22Rv1 (cell line): ENCODE measurements at regions not wholly inside any gene's neighbourhood (a gene's known extent, or its start where the extent isn't known, plus 50 kb on each side); places are given as distances from the start of the nearest gene placed in this dataset.
A peak's percentile ranks its signal among the peaks of the same experiment; 100 is the strongest.

Experiments used
- H3K27ac ChIP-seq: fragments of 450-650 bp; 2 replicates; pipeline ENCODE4 v1.5.1; 2017
- ZFX ChIP-seq: fragments of 450-650 bp; IDR thresholded peaks from 2 replicates; pipeline ENCODE4 v1.6.1; 2017; ENCODE audit warnings: antibody characterized with exemption, borderline replicate concordance
- TF ChIP-seq, protein P1 (sequence below): fragments of 450-650 bp; IDR thresholded peaks from 2 replicates; pipeline ENCODE4 v1.5.1; 2017; ENCODE audit warnings: mild to moderate bottlenecking

DNA sequence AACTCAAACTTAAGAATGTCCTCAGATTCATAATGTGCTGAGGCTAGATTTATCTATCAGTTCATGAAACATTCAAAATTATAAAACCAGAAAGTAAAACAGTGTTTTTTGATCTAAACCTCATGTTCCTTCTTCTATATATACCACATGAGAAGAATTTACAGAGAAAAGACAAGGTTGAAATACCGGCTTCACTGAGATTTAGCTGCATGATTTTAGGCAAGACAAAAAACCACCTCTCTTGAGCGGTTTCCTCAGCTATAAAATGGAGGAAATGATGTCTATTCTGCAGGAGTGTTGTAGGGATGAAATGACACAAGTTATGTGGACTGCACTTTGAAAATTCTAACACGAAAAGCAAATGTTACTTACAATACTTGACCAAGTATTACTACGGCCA, 80.6 kb upstream of the FOXB1 start:
- TF ChIP-seq, protein P1, sequence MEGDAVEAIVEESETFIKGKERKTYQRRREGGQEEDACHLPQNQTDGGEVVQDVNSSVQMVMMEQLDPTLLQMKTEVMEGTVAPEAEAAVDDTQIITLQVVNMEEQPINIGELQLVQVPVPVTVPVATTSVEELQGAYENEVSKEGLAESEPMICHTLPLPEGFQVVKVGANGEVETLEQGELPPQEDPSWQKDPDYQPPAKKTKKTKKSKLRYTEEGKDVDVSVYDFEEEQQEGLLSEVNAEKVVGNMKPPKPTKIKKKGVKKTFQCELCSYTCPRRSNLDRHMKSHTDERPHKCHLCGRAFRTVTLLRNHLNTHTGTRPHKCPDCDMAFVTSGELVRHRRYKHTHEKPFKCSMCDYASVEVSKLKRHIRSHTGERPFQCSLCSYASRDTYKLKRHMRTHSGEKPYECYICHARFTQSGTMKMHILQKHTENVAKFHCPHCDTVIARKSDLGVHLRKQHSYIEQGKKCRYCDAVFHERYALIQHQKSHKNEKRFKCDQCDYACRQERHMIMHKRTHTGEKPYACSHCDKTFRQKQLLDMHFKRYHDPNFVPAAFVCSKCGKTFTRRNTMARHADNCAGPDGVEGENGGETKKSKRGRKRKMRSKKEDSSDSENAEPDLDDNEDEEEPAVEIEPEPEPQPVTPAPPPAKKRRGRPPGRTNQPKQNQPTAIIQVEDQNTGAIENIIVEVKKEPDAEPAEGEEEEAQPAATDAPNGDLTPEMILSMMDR: no peak
- no peak for TF ChIP-seq ZFX
- no peak overlapping the region for H3K27ac ChIP-seq

DNA sequence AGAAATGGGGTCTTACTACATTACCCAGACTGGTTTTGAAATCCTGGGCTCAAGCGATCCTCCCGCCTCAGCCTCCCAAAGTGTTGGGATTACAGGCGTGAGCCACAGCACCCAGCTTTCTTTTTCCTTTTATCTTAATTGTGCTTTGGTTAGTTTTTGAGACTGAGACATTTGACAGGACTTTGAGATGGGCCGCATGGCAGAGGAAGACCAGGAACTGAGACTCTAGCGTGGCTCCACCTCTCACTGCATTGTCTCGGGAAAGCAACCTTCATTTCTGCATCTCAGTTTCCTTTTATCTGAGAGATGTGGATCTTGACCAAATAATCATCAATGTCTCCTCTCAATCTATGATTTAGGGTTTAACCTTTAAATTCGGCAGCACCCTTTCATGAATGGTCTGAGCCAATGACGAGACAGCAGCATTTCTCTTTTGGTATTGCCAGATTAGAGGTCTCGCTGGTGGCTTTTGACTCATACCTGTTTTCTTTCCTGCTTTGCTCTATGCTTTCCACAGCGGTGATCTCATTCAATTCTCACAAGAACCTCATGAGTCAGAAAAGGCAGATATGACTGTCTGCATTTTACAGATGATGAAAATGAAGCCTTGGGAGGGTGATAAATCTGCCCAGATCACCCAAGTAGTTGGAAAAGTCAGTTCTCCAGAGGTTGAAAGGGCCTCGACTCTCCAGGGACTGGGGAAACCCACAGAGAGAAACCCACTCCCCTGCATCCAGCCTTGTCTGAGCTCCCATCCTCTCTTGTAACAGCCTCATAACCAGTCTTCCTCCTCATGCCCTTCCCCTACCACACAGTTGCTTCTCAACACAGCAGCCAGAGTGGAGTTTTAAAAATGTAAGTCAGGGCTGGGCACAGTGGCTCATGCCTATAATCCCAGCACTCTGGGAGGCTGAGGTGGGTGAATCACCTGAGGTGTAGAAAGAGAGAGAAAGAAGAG, 84.8 kb upstream of the FOXB1 start:
- H3K27ac ChIP-seq: no peak overlapping the region
- no peak for TF ChIP-seq ZFX
- TF ChIP-seq, protein P1: no peak

DNA sequence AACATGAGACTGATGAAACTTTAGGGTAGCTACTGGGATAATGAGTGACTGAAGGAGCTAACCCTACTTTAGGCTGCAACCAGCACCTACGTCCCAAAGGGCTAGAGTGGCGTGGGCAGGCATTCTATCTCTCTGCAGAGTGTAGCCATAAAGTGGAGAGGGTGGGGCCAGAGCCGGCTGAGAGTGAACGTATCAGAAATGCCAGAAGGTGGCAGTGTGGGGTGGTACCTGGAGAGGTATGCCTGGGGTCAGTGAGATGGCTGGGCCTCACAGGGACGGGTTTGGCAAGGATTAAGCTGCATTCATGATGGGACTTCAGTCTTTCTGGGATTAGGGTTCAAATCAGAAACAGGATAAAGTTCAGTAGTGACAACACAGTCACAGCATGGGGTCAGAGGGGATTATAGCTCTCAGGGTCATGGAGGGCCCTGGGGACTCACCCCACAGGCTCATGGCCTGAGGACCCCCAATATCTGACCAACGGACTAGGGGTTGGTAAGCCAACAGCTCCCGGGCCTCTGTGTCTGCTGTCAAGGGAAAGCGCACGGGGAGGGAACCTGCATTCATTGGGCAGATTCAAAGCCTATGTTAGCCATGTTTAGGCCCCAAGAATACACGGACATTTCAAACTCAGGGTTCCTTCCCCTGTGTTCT, 86.5 kb upstream of the FOXB1 start:
- TF ChIP-seq ZFX: no peak
- TF ChIP-seq, protein P1: peak; percentile 81
- H3K27ac ChIP-seq: no peak overlapping the region

DNA sequence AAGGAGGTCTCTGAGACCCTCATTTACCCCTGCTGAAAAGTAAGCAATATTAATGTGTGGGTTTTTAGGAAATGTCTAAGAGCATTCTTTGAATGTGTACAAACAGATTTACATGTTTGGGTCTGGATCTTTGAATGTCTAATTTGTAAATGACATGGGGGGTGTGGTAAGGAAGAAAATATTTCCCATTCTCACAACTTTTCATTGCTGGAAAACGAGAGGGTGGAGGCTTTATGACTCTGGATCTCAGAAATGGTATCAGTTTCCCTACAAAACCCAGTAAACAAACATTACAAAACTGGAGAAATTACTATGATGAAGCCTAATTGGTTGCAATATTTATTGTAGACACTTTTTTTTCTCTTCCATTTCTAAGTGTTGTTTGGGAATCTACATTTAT, 98.1 kb upstream of the FOXB1 start:
- H3K27ac ChIP-seq: no peak overlapping the region
- TF ChIP-seq, protein P1: no peak
- no peak for TF ChIP-seq ZFX

DNA sequence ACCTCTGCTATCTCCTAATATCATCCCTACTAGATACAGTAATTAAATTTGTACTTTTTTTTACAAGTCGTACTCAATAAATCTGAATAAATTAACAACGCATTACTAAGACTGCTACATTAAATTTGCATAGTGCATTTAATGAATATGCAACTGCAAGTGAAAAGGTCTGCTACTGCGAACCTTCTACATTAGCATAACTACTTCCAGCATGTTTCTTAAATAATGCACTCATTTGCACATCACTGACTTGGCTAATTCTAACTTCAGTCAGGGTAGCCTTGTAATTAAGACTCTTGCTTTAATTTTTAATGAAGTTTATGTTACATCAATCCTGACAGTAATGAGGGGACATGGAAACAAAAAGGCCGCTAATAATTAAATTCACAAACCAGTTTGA, 98.9 kb upstream of the FOXB1 start:
- H3K27ac ChIP-seq: no peak overlapping the region
- TF ChIP-seq ZFX: no peak
- TF ChIP-seq, protein P1: no peak

DNA sequence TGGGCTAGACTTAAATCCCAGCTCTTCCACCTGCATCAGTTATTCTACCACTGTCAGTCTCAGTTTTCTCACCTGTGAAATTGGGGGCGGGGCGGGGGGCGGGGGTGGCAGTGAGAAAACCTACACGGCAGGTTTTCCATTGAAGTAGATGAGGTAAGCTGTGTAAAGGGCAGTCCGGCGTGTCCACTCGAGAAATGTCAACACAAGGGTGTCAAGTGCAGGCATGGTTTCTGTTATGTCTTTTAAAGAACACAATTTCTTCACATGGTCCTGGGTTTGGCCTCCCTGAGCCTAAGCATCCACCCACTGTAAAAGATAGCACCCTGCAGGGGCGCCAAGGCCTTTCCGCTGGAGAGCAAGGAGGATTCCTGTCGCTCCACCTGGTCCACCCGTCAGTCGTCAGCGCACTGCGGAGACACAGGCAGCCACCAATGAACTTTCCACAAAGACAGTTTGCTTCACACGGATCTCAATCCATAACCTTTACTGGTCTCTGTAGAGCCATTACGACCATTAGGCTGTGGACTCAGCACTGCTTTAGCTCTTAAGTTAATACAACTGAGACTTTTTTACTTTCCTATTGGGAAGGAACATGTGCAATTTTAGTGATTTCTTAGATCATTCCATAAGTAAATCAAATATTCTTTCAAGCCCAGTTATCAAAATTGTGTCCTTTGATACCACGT, 99.5 kb upstream of the FOXB1 start:
- TF ChIP-seq, protein P1: no peak
- no peak for TF ChIP-seq ZFX
- no peak overlapping the region for H3K27ac ChIP-seq
